ENCODE measurements at regions not wholly inside any gene's neighbourhood (a gene's known extent, or its start where the extent isn't known, plus 50 kb on each side); places are given as distances from the start of the nearest gene placed in this dataset.

DNA sequence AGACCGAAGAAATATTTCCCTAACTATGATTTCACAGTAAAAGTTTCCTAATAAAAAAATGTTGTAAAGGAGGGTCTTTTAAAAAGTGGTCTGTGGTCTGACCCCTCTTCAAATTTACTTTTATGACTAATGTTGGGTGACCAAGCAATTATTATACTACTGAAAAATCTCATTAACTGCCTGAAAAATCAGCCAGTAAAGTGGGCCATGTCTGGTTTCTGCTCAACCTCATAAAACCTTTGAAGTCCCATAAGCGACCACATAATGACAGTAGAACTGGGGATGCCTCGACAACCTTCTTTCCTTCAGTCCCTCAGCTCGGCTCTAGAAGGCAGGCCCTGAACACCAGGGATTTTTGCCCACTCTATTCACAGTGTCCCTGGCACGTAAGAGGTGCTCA, 434.3 kb downstream of the EFNB2 start:
- TF ChIP-seq, protein P1, sequence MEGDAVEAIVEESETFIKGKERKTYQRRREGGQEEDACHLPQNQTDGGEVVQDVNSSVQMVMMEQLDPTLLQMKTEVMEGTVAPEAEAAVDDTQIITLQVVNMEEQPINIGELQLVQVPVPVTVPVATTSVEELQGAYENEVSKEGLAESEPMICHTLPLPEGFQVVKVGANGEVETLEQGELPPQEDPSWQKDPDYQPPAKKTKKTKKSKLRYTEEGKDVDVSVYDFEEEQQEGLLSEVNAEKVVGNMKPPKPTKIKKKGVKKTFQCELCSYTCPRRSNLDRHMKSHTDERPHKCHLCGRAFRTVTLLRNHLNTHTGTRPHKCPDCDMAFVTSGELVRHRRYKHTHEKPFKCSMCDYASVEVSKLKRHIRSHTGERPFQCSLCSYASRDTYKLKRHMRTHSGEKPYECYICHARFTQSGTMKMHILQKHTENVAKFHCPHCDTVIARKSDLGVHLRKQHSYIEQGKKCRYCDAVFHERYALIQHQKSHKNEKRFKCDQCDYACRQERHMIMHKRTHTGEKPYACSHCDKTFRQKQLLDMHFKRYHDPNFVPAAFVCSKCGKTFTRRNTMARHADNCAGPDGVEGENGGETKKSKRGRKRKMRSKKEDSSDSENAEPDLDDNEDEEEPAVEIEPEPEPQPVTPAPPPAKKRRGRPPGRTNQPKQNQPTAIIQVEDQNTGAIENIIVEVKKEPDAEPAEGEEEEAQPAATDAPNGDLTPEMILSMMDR (IDR thresholded peaks at IDR 0.05) = no peak
- no peak for TF ChIP-seq POLR2A (IDR thresholded peaks at IDR 0.05)
